PC-9 (cell line): ENCODE measurements at regions not wholly inside any gene's neighbourhood (a gene's known extent, or its start where the extent isn't known, plus 50 kb on each side); places are given as distances from the start of the nearest gene placed in this dataset.
A peak's percentile ranks its signal among the peaks of the same experiment; 100 is the strongest.

ENCODE experiments used
- BruUV-seq: library from RNA; stranded (reverse); fragments of 400-500 nt; replicated peaks from 2 replicates; lab custom pipeline; 2021; lab: Mats Ljungman, UMichigan
- CTCF ChIA-PET: fragments of 300-600 bp; sonication (Branson Sonifier 250); formaldehyde crosslinking; loops from one replicate; lab custom pipeline; 2022; ENCODE audit warnings: antibody characterized with exemption; lab: Charles Lee
- POLR2A ChIA-PET: fragments of 300-600 bp; sonication (Branson Sonifier 250); formaldehyde crosslinking; loops from one replicate; lab custom pipeline; 2022; ENCODE audit warnings: antibody characterized with exemption; ENCODE audit not compliant: unreplicated experiment; lab: Charles Lee
- DNase-seq, 2 experiments: peaks; one replicate each; pipeline versions ENCODE4 v3.0.0 to v3.0.0-alpha.2; 2015 to 2022; ENCODE audit warnings: mixed read lengths in 1 of 2
- H2AFZ ChIP-seq: fragments of 200-600 bp; sonication (generic); 2 replicates; pipeline ENCODE4 v1.8.1; 2017; ENCODE audit warnings: antibody characterized with exemption
- H3F3A ChIP-seq: fragments of 200-600 bp; sonication (generic); 2 replicates; pipeline ENCODE4 v1.8.1; 2017; ENCODE audit warnings: antibody characterized with exemption, mild to moderate bottlenecking, low read depth; ENCODE audit not compliant: insufficient read depth
- H3K27ac ChIP-seq: fragments of 200-600 bp; sonication (generic); 2 replicates; pipeline ENCODE4 v1.6.1; 2016; ENCODE audit warnings: mixed run types
- H3K27me3 ChIP-seq: fragments of 200-600 bp; sonication (generic); 2 replicates; pipeline ENCODE4 v1.6.1; 2016; ENCODE audit warnings: low read depth, mixed run types; ENCODE audit not compliant: insufficient read depth
- H3K36me3 ChIP-seq: fragments of 200-600 bp; sonication (generic); 2 replicates; pipeline ENCODE4 v1.6.1; 2016; ENCODE audit warnings: low read depth, mixed run types
- H3K4me1 ChIP-seq: fragments of 200-600 bp; sonication (generic); replicated peaks from 2 replicates; pipeline ENCODE4 v1.6.1; 2016; ENCODE audit warnings: mixed run types; ENCODE audit not compliant: insufficient read depth
- H3K4me2 ChIP-seq: fragments of 200-600 bp; sonication (generic); 2 replicates; pipeline ENCODE4 v1.6.1; 2017; ENCODE audit warnings: mixed run types
- H3K4me3 ChIP-seq: fragments of 200-600 bp; sonication (generic); 2 replicates; pipeline ENCODE4 v1.6.1; 2016; ENCODE audit warnings: mixed run types
- H3K79me2 ChIP-seq: fragments of 200-600 bp; sonication (generic); 2 replicates; pipeline ENCODE4 v1.6.1; 2017; ENCODE audit warnings: low read depth, mixed run types
- H3K9me2 ChIP-seq: fragments of 200-600 bp; sonication (generic); 2 replicates; pipeline ENCODE4 v1.8.1; 2017; ENCODE audit warnings: mild to moderate bottlenecking; ENCODE audit not compliant: insufficient read depth
- H3K9me3 ChIP-seq: fragments of 200-600 bp; sonication (generic); 2 replicates; pipeline ENCODE4 v1.8.1; 2016; ENCODE audit warnings: low read depth; ENCODE audit not compliant: insufficient read depth
- H4K20me1 ChIP-seq: fragments of 200-600 bp; sonication (generic); 2 replicates; pipeline ENCODE4 v1.8.1; 2017; ENCODE audit not compliant: insufficient read depth
- CTCF ChIP-seq: fragments of 200-600 bp; sonication (generic); conservative IDR thresholded peaks from 2 replicates; pipeline ENCODE4 v1.6.1; 2017; ENCODE audit warnings: mixed run types, antibody characterized with exemption, mild to moderate bottlenecking, moderate library complexity
- EZH2 ChIP-seq: fragments of 200-600 bp; sonication (generic); IDR thresholded peaks from 2 replicates; pipeline ENCODE4 v1.8.0; 2017; ENCODE audit warnings: antibody characterized with exemption, low read depth
- intact Hi-C: fragments of 100-400 bp; cut with micrococcal nuclease; formaldehyde crosslinking; loops from one replicate; pipeline ENCODE4 v1.10.0; 2022; ENCODE audit not compliant: unreplicated experiment

- H3K36me3 ChIP-seq = no peaks in the 10 kb centered on the region
- no peaks in the 10 kb centered on the region for H3F3A ChIP-seq
- H3K27me3 ChIP-seq = no peaks in the 10 kb centered on the region
- ChIA-PET POLR2A (no interaction called here), CTCF (no interaction called here)
- no peak overlapping the region for H3K27ac ChIP-seq
- intact Hi-C loops = no loop called here
- no peak for TF ChIP-seq EZH2
- no peak for TF ChIP-seq CTCF
- no peak overlapping the region for H3K4me2 ChIP-seq
- H3K9me3 ChIP-seq = 0 out of 2 replicates have a peak, but pooled peaks cover 7% of the 10 kb centered on the region
- H3K4me1 ChIP-seq = no peaks in the 10 kb centered on the region
- DNase-seq = no peak
- H2AFZ ChIP-seq = 0 out of 2 replicates have a peak overlapping the region, but pooled peaks have one; percentile 1
- no peak overlapping the region for H3K4me3 ChIP-seq
- no TSS peak for BruUV-seq
- no peaks in the 10 kb centered on the region for H3K79me2 ChIP-seq
- no peaks in the 10 kb centered on the region for H3K9me2 ChIP-seq
- no peaks in the 10 kb centered on the region for H4K20me1 ChIP-seq
Observed at GRCh38 chr6:132194529-132194928, 206.7 kb downstream of the MOXD1 start.

GRCh38 chr6:132192631-132193030, 208.6 kb downstream of the MOXD1 start:
- no TSS peak for BruUV-seq
- Histone ChIP-seq H3K4me2 (no peak overlapping the region), H3K79me2 (no peaks in the 10 kb centered on the region), H3K27me3 (no peaks in the 10 kb centered on the region), H2AFZ (no peak overlapping the region), H3K4me3 (no peak overlapping the region), H3K9me3 (no peaks in the 10 kb centered on the region), H3K27ac (no peak overlapping the region), H4K20me1 (no peaks in the 10 kb centered on the region), H3F3A (no peaks in the 10 kb centered on the region), H3K9me2 (no peaks in the 10 kb centered on the region), H3K4me1 (no peaks in the 10 kb centered on the region), H3K36me3 (no peaks in the 10 kb centered on the region)
- no peak for DNase-seq
- CTCF ChIA-PET = no interaction called here
- POLR2A ChIA-PET = no interaction called here
- intact Hi-C loops = no loop called here
- no peak for TF ChIP-seq CTCF
- TF ChIP-seq EZH2 = no peak

GRCh38 chr6:132190815-132191175, 210.5 kb downstream of the MOXD1 start:
- H3K9me3 ChIP-seq = no peaks in the 10 kb centered on the region
- no peaks in the 10 kb centered on the region for H3K36me3 ChIP-seq
- ChIA-PET POLR2A (no interaction called here), CTCF (no interaction called here)
- DNase-seq = no peak
- H3K79me2 ChIP-seq = no peaks in the 10 kb centered on the region
- BruUV-seq = no TSS peak
- H3K27ac ChIP-seq = no peak overlapping the region
- no peaks in the 10 kb centered on the region for H3K9me2 ChIP-seq
- no peak overlapping the region for H2AFZ ChIP-seq
- no peaks in the 10 kb centered on the region for H3K4me1 ChIP-seq
- H3F3A ChIP-seq = no peaks in the 10 kb centered on the region
- H4K20me1 ChIP-seq = no peaks in the 10 kb centered on the region
- intact Hi-C loops = no loop called here
- H3K4me2 ChIP-seq = no peak overlapping the region
- H3K27me3 ChIP-seq = no peaks in the 10 kb centered on the region
- TF ChIP-seq EZH2 (no peak), CTCF (no peak)
- H3K4me3 ChIP-seq = no peak overlapping the region
